ENCODE measurements at regions not wholly inside any gene's neighbourhood (a gene's known extent, or its start where the extent isn't known, plus 50 kb on each side); places are given as distances from the start of the nearest gene placed in this dataset.

GRCh38 chr4:60133375-60133774, 1066.8 kb upstream of the ADGRL3 start:
- H3K27me3 Mint-ChIP-seq: no peaks in the 10 kb centered on the region

GRCh38 chr4:60134099-60134498, 1066.0 kb upstream of the ADGRL3 start:
- no peak overlapping the region for H3K4me3 Mint-ChIP-seq
- TF ChIP-seq, protein P1, sequence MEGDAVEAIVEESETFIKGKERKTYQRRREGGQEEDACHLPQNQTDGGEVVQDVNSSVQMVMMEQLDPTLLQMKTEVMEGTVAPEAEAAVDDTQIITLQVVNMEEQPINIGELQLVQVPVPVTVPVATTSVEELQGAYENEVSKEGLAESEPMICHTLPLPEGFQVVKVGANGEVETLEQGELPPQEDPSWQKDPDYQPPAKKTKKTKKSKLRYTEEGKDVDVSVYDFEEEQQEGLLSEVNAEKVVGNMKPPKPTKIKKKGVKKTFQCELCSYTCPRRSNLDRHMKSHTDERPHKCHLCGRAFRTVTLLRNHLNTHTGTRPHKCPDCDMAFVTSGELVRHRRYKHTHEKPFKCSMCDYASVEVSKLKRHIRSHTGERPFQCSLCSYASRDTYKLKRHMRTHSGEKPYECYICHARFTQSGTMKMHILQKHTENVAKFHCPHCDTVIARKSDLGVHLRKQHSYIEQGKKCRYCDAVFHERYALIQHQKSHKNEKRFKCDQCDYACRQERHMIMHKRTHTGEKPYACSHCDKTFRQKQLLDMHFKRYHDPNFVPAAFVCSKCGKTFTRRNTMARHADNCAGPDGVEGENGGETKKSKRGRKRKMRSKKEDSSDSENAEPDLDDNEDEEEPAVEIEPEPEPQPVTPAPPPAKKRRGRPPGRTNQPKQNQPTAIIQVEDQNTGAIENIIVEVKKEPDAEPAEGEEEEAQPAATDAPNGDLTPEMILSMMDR (IDR thresholded peaks at IDR 0.05): no peak

More at GRCh38 chr4:60133375-60133774, 1066.8 kb upstream of the ADGRL3 start:
- POLR2A ChIA-PET: no interaction called here
- Mint-ChIP-seq H3K4me1 (no peaks in the 10 kb centered on the region), H3K27ac (no peak overlapping the region), H3K9me3 (peaks cover 2% of the 10 kb centered on the region), H3K4me3 (no peak overlapping the region), H3K36me3 (ENCODE audit: low read depth) (no peaks in the 10 kb centered on the region)
- TF ChIP-seq, protein P1 (IDR thresholded peaks at IDR 0.05): no peak
- intact Hi-C loops (cut with micrococcal nuclease): no loop called here
- CTCF ChIA-PET: no interaction called here
- no peak for ATAC-seq (ENCODE audit: low read depth)
- DNase-seq: no peak

DNA sequence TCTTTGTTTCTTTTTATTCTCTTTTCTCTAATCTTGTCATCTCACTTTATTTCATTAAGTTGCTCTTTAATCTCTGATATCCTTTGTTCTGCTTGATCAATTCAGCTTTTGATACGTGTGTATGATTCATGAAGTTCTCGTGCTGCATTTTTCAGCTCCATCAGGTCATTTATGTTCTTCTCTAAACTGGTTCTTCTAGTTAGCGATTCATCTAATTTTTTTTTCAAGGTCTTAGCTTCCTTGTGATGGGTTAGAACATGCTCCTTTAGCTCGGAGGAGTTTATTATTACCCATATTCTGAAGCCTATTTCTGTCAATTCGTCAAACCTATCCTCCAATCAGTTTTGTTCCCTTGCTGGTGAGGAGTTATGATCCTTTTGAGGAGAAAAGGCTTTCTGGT, 1045.0 kb upstream of the ADGRL3 start:
- intact Hi-C loops (cut with micrococcal nuclease): no loop called here
- ChIA-PET CTCF (no interaction called here), POLR2A (no interaction called here)
- DNase-seq (no peak), ATAC-seq (ENCODE audit: low read depth) (no peak)
- Mint-ChIP-seq H3K36me3 (ENCODE audit: low read depth) (no peaks in the 10 kb centered on the region), H3K27me3 (no peaks in the 10 kb centered on the region), H3K4me1 (no peaks in the 10 kb centered on the region), H3K9me3 (peaks cover 9% of the 10 kb centered on the region), H3K4me3 (no peak overlapping the region), H3K27ac (no peak overlapping the region)
- TF ChIP-seq, protein P1 (IDR thresholded peaks at IDR 0.05): no peak

More at GRCh38 chr4:60134099-60134498, 1066.0 kb upstream of the ADGRL3 start:
- ATAC-seq (ENCODE audit: low read depth) (no peak), DNase-seq (no peak)
- no peaks in the 10 kb centered on the region for H3K4me1 Mint-ChIP-seq
- H3K27me3 Mint-ChIP-seq: no peaks in the 10 kb centered on the region
- ChIA-PET POLR2A (no interaction called here), CTCF (no interaction called here)
- no peaks in the 10 kb centered on the region for H3K9me3 Mint-ChIP-seq
- H3K36me3 Mint-ChIP-seq (ENCODE audit: low read depth): no peaks in the 10 kb centered on the region
- intact Hi-C loops (cut with micrococcal nuclease): no loop called here
- H3K27ac Mint-ChIP-seq: no peak overlapping the region

GRCh38 chr4:60173103-60173502, 1027.0 kb upstream of the ADGRL3 start:
- ChIA-PET POLR2A (no interaction called here), CTCF (no interaction called here)
- Mint-ChIP-seq H3K4me3 (no peak overlapping the region), H3K27me3 (no peaks in the 10 kb centered on the region), H3K36me3 (ENCODE audit: low read depth) (no peaks in the 10 kb centered on the region), H3K4me1 (no peaks in the 10 kb centered on the region), H3K27ac (no peak overlapping the region), H3K9me3 (peaks cover 5% of the 10 kb centered on the region)
- DNase-seq (no peak), ATAC-seq (ENCODE audit: low read depth) (no peak)
- TF ChIP-seq, protein P1 (IDR thresholded peaks at IDR 0.05): no peak
- intact Hi-C loops (cut with micrococcal nuclease): no loop called here

- Mint-ChIP-seq H3K4me1 (no peaks in the 10 kb centered on the region), H3K27ac (no peak overlapping the region), H3K27me3 (no peaks in the 10 kb centered on the region), H3K9me3 (peaks cover 5% of the 10 kb centered on the region), H3K36me3 (ENCODE audit: low read depth) (no peaks in the 10 kb centered on the region), H3K4me3 (no peak overlapping the region)
- intact Hi-C loops (cut with micrococcal nuclease): no loop called here
- TF ChIP-seq, protein P1 (IDR thresholded peaks at IDR 0.05): no peak
- DNase-seq: no peak
- no peak for ATAC-seq (ENCODE audit: low read depth)
- ChIA-PET CTCF (no interaction called here), POLR2A (no interaction called here)
Measured at GRCh38 chr4:60173718-60174117, 1026.4 kb upstream of the ADGRL3 start.
